CD4-positive, CD25-positive, alpha-beta regulatory T cell (primary cell): ENCODE measurements at regions not wholly inside any gene's neighbourhood (a gene's known extent, or its start where the extent isn't known, plus 50 kb on each side); places are given as distances from the start of the nearest gene placed in this dataset.

Experiments used
- ATAC-seq, 2 donors: fragments of 150-1000 bp; cut with Tn5 transposase; one replicate each; pipeline ENCODE4 v1.10.0; 2021; ENCODE audit warnings: low read depth in 2 of 2, moderate number of reproducible peaks in 2 of 2, moderate library complexity in 1 of 2
- DNase-seq, 3 donors: peaks; one replicate each; pipeline versions ENCODE4 v3.0.0 to v3.0.0-alpha.2; 2012 to 2022; ENCODE audit warnings: mixed read lengths in 1 of 3
- H3K27ac ChIP-seq: one replicate; pipeline ENCODE4 v1.7.0; 2013; ENCODE audit warnings: mild to moderate bottlenecking, low read length; ENCODE audit not compliant: insufficient read depth, poor library complexity, severe bottlenecking
- H3K27me3 ChIP-seq: one replicate; pipeline ENCODE4 v1.7.0; 2013; ENCODE audit warnings: low read length; ENCODE audit not compliant: control insufficient read depth, insufficient read depth
- H3K36me3 ChIP-seq: one replicate; pipeline ENCODE4 v1.7.0; 2013; ENCODE audit warnings: mild to moderate bottlenecking, low read length, moderate library complexity; ENCODE audit not compliant: control insufficient read depth, insufficient read depth
- H3K4me1 ChIP-seq: 2 replicates; pipeline ENCODE4 v1.7.0; 2013; ENCODE audit warnings: mild to moderate bottlenecking, low read length; ENCODE audit not compliant: insufficient read depth, control insufficient read depth, poor library complexity, severe bottlenecking
- H3K4me3 ChIP-seq: one replicate; pipeline ENCODE4 v1.7.0; 2013; ENCODE audit warnings: low read depth, mild to moderate bottlenecking, low read length, moderate library complexity
- H3K9me3 ChIP-seq, 2 experiments: 1 replicate in 1 of 2; 2 replicates in 1 of 2; pipeline ENCODE4 v1.7.0; 2013; ENCODE audit warnings: low read length in 2 of 2, mild to moderate bottlenecking in 1 of 2, moderate library complexity in 1 of 2; ENCODE audit not compliant: control insufficient read depth in 2 of 2
- H3K27ac Mint-ChIP-seq, 3 donors: one replicate each; pipeline ENCODE4 v1.8.0; 2020 to 2022; ENCODE audit warnings: mild to moderate bottlenecking in 3 of 3, mixed read lengths in 3 of 3, moderate library complexity in 2 of 3
- H3K27me3 Mint-ChIP-seq: one replicate; pipeline ENCODE4 v1.8.0; 2022; ENCODE audit warnings: mild to moderate bottlenecking, mixed read lengths
- H3K36me3 Mint-ChIP-seq: one replicate; pipeline ENCODE4 v1.8.0; 2020; ENCODE audit warnings: mixed read lengths
- H3K4me1 Mint-ChIP-seq, 4 donors: one replicate each; pipeline ENCODE4 v1.8.0; 2020 to 2022; ENCODE audit warnings: mixed read lengths in 4 of 4, mild to moderate bottlenecking in 1 of 4
- H3K4me3 Mint-ChIP-seq, 4 donors: one replicate each; pipeline ENCODE4 v1.8.0; 2020 to 2022; ENCODE audit warnings: mild to moderate bottlenecking in 4 of 4, mixed read lengths in 4 of 4, moderate library complexity in 3 of 4
- H3K9me3 Mint-ChIP-seq, 7 donors: one replicate each; pipeline ENCODE4 v1.8.0; 2020 to 2022; ENCODE audit warnings: mixed read lengths in 7 of 7, mild to moderate bottlenecking in 3 of 7, moderate library complexity in 2 of 7

- H3K27ac ChIP-seq: no peak overlapping the region
- H3K4me3 ChIP-seq: no peak overlapping the region
- H3K4me1 Mint-ChIP-seq: no peaks in the 10 kb centered on the region
- no peak for DNase-seq
- no peak for ATAC-seq
- no peaks in the 10 kb centered on the region for H3K36me3 ChIP-seq
- no peak overlapping the region for H3K27ac Mint-ChIP-seq
- no peaks in the 10 kb centered on the region for H3K27me3 ChIP-seq
- H3K9me3 Mint-ChIP-seq: peaks cover 0 to 5% (median 2%) of the 10 kb centered on the region in 7 donors
- no peaks in the 10 kb centered on the region for H3K4me1 ChIP-seq
- no peaks in the 10 kb centered on the region for H3K9me3 ChIP-seq
- H3K27me3 Mint-ChIP-seq: no peaks in the 10 kb centered on the region
- no peaks in the 10 kb centered on the region for H3K36me3 Mint-ChIP-seq
- H3K4me3 Mint-ChIP-seq: no peak overlapping the region
These were observed 232.1 kb upstream of the ADAMTS9 start for GRCh38 chr3:64919934-64920333.

GRCh38 chr3:64918989-64919388 lies 231.2 kb upstream of the ADAMTS9 start:
- Mint-ChIP-seq H3K4me3 (no peak overlapping the region), H3K4me1 (no peaks in the 10 kb centered on the region), H3K27me3 (no peaks in the 10 kb centered on the region), H3K9me3 (peaks cover 0 to 11% (median 2%) of the 10 kb centered on the region in 7 donors), H3K27ac (no peak overlapping the region), H3K36me3 (no peaks in the 10 kb centered on the region)
- H3K4me1 ChIP-seq: no peaks in the 10 kb centered on the region
- no peak overlapping the region for H3K4me3 ChIP-seq
- DNase-seq: no peak
- H3K27ac ChIP-seq: no peak overlapping the region
- H3K36me3 ChIP-seq: no peaks in the 10 kb centered on the region
- ATAC-seq: no peak
- H3K27me3 ChIP-seq: no peaks in the 10 kb centered on the region
- H3K9me3 ChIP-seq: no peaks in the 10 kb centered on the region

GRCh38 chr3:64917914-64918453 lies 230.2 kb upstream of the ADAMTS9 start:
- H3K4me1 ChIP-seq: no peaks in the 10 kb centered on the region
- H3K36me3 ChIP-seq: no peaks in the 10 kb centered on the region
- ATAC-seq: no peak
- Mint-ChIP-seq H3K4me1 (no peaks in the 10 kb centered on the region), H3K9me3 (peaks cover 0 to 10% (median under 1%) of the 10 kb centered on the region in 7 donors), H3K27ac (no peak overlapping the region), H3K4me3 (no peak overlapping the region), H3K36me3 (no peaks in the 10 kb centered on the region), H3K27me3 (no peaks in the 10 kb centered on the region)
- no peak overlapping the region for H3K27ac ChIP-seq
- H3K9me3 ChIP-seq: no peaks in the 10 kb centered on the region
- no peak for DNase-seq
- no peak overlapping the region for H3K4me3 ChIP-seq
- H3K27me3 ChIP-seq: no peaks in the 10 kb centered on the region

- H3K27ac ChIP-seq: no peak overlapping the region
- Mint-ChIP-seq H3K4me1 (no peaks in the 10 kb centered on the region), H3K27me3 (no peaks in the 10 kb centered on the region), H3K9me3 (peaks cover 0 to 10% (median 3%) of the 10 kb centered on the region in 7 donors), H3K4me3 (no peak overlapping the region), H3K36me3 (no peaks in the 10 kb centered on the region), H3K27ac (no peak overlapping the region)
- no peaks in the 10 kb centered on the region for H3K27me3 ChIP-seq
- H3K36me3 ChIP-seq: no peaks in the 10 kb centered on the region
- no peak overlapping the region for H3K4me3 ChIP-seq
- no peak for ATAC-seq
- DNase-seq: no peak
- no peaks in the 10 kb centered on the region for H3K4me1 ChIP-seq
- no peaks in the 10 kb centered on the region for H3K9me3 ChIP-seq
These were observed 229.1 kb upstream of the ADAMTS9 start for GRCh38 chr3:64916937-64917336.

- Mint-ChIP-seq H3K4me1 (no peaks in the 10 kb centered on the region), H3K4me3 (no peak overlapping the region), H3K9me3 (peaks cover 0 to 10% (median 3%) of the 10 kb centered on the region in 7 donors), H3K27me3 (no peaks in the 10 kb centered on the region), H3K36me3 (no peaks in the 10 kb centered on the region), H3K27ac (no peak overlapping the region)
- Histone ChIP-seq H3K4me3 (no peak overlapping the region), H3K27ac (no peak overlapping the region), H3K27me3 (no peaks in the 10 kb centered on the region), H3K9me3 (no peaks in the 10 kb centered on the region), H3K4me1 (no peaks in the 10 kb centered on the region), H3K36me3 (no peaks in the 10 kb centered on the region)
- DNase-seq: no peak
- no peak for ATAC-seq
These were observed 228.5 kb upstream of the ADAMTS9 start for GRCh38 chr3:64916192-64916798.

- H3K4me1 ChIP-seq: no peaks in the 10 kb centered on the region
- H3K36me3 ChIP-seq: no peaks in the 10 kb centered on the region
- no peaks in the 10 kb centered on the region for H3K27me3 Mint-ChIP-seq
- H3K9me3 ChIP-seq: no peaks in the 10 kb centered on the region
- no peaks in the 10 kb centered on the region for H3K27me3 ChIP-seq
- no peak overlapping the region for H3K4me3 ChIP-seq
- H3K36me3 Mint-ChIP-seq: no peaks in the 10 kb centered on the region
- DNase-seq (no peak), ATAC-seq (no peak)
- H3K9me3 Mint-ChIP-seq: peaks cover 0 to 10% (median 3%) of the 10 kb centered on the region in 7 donors
- H3K4me3 Mint-ChIP-seq: no peak overlapping the region
- no peaks in the 10 kb centered on the region for H3K4me1 Mint-ChIP-seq
- H3K27ac Mint-ChIP-seq: no peak overlapping the region
- H3K27ac ChIP-seq: no peak overlapping the region
These were observed 228.0 kb upstream of the ADAMTS9 start for GRCh38 chr3:64915778-64916177.

GRCh38 chr3:64913515-64913914 lies 225.7 kb upstream of the ADAMTS9 start:
- no peak overlapping the region for H3K4me3 Mint-ChIP-seq
- H3K36me3 Mint-ChIP-seq: no peaks in the 10 kb centered on the region
- no peak overlapping the region for H3K27ac ChIP-seq
- H3K4me3 ChIP-seq: no peak overlapping the region
- DNase-seq: no peak
- H3K9me3 Mint-ChIP-seq: peaks cover 4 to 12% (median 5%) of the 10 kb centered on the region in 7 donors
- peaks cover 0 to 2% (median 0%) of the 10 kb centered on the region in 4 donors for H3K4me1 Mint-ChIP-seq
- no peak overlapping the region for H3K27ac Mint-ChIP-seq
- H3K9me3 ChIP-seq: no peaks in the 10 kb centered on the region
- no peaks in the 10 kb centered on the region for H3K27me3 Mint-ChIP-seq
- no peaks in the 10 kb centered on the region for H3K27me3 ChIP-seq
- H3K36me3 ChIP-seq: no peaks in the 10 kb centered on the region
- no peaks in the 10 kb centered on the region for H3K4me1 ChIP-seq
- ATAC-seq: no peak

GRCh38 chr3:64911138-64911537 lies 223.3 kb upstream of the ADAMTS9 start:
- Mint-ChIP-seq H3K27ac (peak overlapping the region in 1 of 3 donors; percentile 58), H3K36me3 (no peaks in the 10 kb centered on the region), H3K27me3 (no peaks in the 10 kb centered on the region), H3K4me1 (peaks cover 0 to 2% (median 0%) of the 10 kb centered on the region in 4 donors), H3K4me3 (no peak overlapping the region), H3K9me3 (peaks cover 4 to 13% (median 7%) of the 10 kb centered on the region in 7 donors)
- no peaks in the 10 kb centered on the region for H3K4me1 ChIP-seq
- no peaks in the 10 kb centered on the region for H3K27me3 ChIP-seq
- H3K27ac ChIP-seq: no peak overlapping the region
- no peak overlapping the region for H3K4me3 ChIP-seq
- no peak for DNase-seq
- no peak for ATAC-seq
- no peaks in the 10 kb centered on the region for H3K9me3 ChIP-seq
- no peaks in the 10 kb centered on the region for H3K36me3 ChIP-seq
